T-helper 17 cell (primary cell): ENCODE measurements at regions not wholly inside any gene's neighbourhood (a gene's known extent, or its start where the extent isn't known, plus 50 kb on each side); places are given as distances from the start of the nearest gene placed in this dataset.

ENCODE experiments used
- ATAC-seq: fragments of 150-1000 bp; cut with Tn5 transposase; 2 replicates; pipeline ENCODE4 v1.10.0; 2021; ENCODE audit warnings: mild to moderate bottlenecking, moderate library complexity
- DNase-seq, 3 donors: peaks; one replicate each; pipeline versions ENCODE4 v3.0.0 to v3.0.0-alpha.2; 2020 to 2021
- H3K9me3 ChIP-seq: one replicate; pipeline ENCODE4 v1.7.0; 2013; ENCODE audit warnings: low read length, mild to moderate bottlenecking; ENCODE audit not compliant: control insufficient read depth, poor library complexity, severe bottlenecking
- H3K27ac Mint-ChIP-seq: one replicate; pipeline ENCODE4 v1.8.0; 2022; ENCODE audit warnings: mild to moderate bottlenecking, moderate library complexity, mixed read lengths
- H3K27me3 Mint-ChIP-seq: one replicate; pipeline ENCODE4 v1.8.0; 2022; ENCODE audit warnings: mixed read lengths
- H3K36me3 Mint-ChIP-seq: one replicate; pipeline ENCODE4 v1.8.0; 2022; ENCODE audit warnings: low read depth, mixed read lengths
- H3K4me1 Mint-ChIP-seq: one replicate; pipeline ENCODE4 v1.8.0; 2022; ENCODE audit warnings: mild to moderate bottlenecking, mixed read lengths
- H3K4me3 Mint-ChIP-seq: one replicate; pipeline ENCODE4 v1.8.0; 2022; ENCODE audit warnings: mild to moderate bottlenecking, moderate library complexity, mixed read lengths

- ATAC-seq: no peak
- DNase-seq: no peak
- Mint-ChIP-seq H3K36me3 (peaks cover 2% of the 10 kb centered on the region), H3K27ac (no peak overlapping the region), H3K4me1 (peaks cover 7% of the 10 kb centered on the region), H3K27me3 (peaks cover 14% of the 10 kb centered on the region), H3K4me3 (no peak overlapping the region)
- no peaks in the 10 kb centered on the region for H3K9me3 ChIP-seq
These were observed 94.6 kb upstream of the IQSEC1 start for GRCh38 chr3:13167829-13168228.

GRCh38 chr3:13167064-13167743 lies 94.0 kb upstream of the IQSEC1 start:
- Mint-ChIP-seq H3K4me3 (no peak overlapping the region), H3K36me3 (peaks cover 2% of the 10 kb centered on the region), H3K27me3 (peaks cover 15% of the 10 kb centered on the region), H3K27ac (no peak overlapping the region), H3K4me1 (peaks cover 8% of the 10 kb centered on the region)
- no peak for ATAC-seq
- no peak for DNase-seq
- no peaks in the 10 kb centered on the region for H3K9me3 ChIP-seq

- H3K27ac Mint-ChIP-seq: no peak overlapping the region
- no peaks in the 10 kb centered on the region for H3K9me3 ChIP-seq
- peaks cover 11% of the 10 kb centered on the region for H3K4me1 Mint-ChIP-seq
- H3K4me3 Mint-ChIP-seq: no peak overlapping the region
- DNase-seq (no peak), ATAC-seq (no peak)
- peaks cover 15% of the 10 kb centered on the region for H3K27me3 Mint-ChIP-seq
- peaks cover 2% of the 10 kb centered on the region for H3K36me3 Mint-ChIP-seq
These were observed 93.2 kb upstream of the IQSEC1 start for GRCh38 chr3:13166243-13167063.

- Mint-ChIP-seq H3K36me3 (peaks cover 2% of the 10 kb centered on the region), H3K4me1 (peaks cover 11% of the 10 kb centered on the region), H3K27ac (no peak overlapping the region), H3K4me3 (no peak overlapping the region), H3K27me3 (peaks cover 15% of the 10 kb centered on the region)
- ATAC-seq (no peak), DNase-seq (no peak)
- H3K9me3 ChIP-seq: no peaks in the 10 kb centered on the region
These were observed 92.3 kb upstream of the IQSEC1 start for GRCh38 chr3:13165576-13165975.

- Mint-ChIP-seq H3K4me1 (peaks cover 11% of the 10 kb centered on the region), H3K27me3 (peaks cover 15% of the 10 kb centered on the region), H3K36me3 (peaks cover 2% of the 10 kb centered on the region), H3K27ac (no peak overlapping the region), H3K4me3 (no peak overlapping the region)
- DNase-seq: no peak
- ATAC-seq: no peak
- no peaks in the 10 kb centered on the region for H3K9me3 ChIP-seq
These were observed 91.8 kb upstream of the IQSEC1 start for GRCh38 chr3:13164893-13165492.

DNA sequence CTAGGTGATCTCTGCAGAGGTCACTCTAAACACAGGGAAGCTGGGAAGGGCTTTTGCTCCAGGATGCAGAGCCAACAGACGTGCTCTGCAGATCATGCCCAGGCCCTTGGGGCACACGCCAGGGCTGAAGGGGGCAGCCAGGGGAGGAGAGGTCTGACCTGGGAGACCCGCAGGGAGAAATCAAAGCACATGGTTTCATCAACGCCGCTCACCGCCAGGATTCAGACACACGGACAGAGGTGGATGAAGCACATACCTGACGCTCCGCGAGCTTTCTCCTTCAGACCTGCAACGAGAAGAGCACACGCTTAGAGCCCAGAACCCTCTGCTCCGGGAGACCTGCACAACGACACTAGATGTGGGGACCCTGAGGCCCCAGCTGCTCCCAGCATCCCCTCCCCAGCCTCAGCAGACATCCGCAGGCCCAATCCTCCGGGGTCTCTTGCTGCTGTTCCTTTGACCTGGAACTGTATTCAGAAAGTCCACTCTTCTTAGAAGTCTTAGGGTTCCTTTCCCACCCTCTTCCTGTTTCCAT lies 90.7 kb upstream of the IQSEC1 start:
- ATAC-seq: no peak
- H3K4me1 Mint-ChIP-seq: peaks cover 11% of the 10 kb centered on the region

GRCh38 chr3:13162549-13163320 lies 89.5 kb upstream of the IQSEC1 start:
- ATAC-seq (no peak), DNase-seq (no peak)
- H3K9me3 ChIP-seq: no peaks in the 10 kb centered on the region
- Mint-ChIP-seq H3K27me3 (peaks cover 15% of the 10 kb centered on the region), H3K4me1 (peaks cover 8% of the 10 kb centered on the region), H3K27ac (no peak overlapping the region), H3K4me3 (no peak overlapping the region), H3K36me3 (peaks cover 2% of the 10 kb centered on the region)

More for the DNA sequence above, 90.7 kb upstream of the IQSEC1 start:
- no peaks in the 10 kb centered on the region for H3K9me3 ChIP-seq
- no peak for DNase-seq
- H3K27ac Mint-ChIP-seq: no peak overlapping the region
- peaks cover 15% of the 10 kb centered on the region for H3K27me3 Mint-ChIP-seq
- H3K36me3 Mint-ChIP-seq: peaks cover 2% of the 10 kb centered on the region
- H3K4me3 Mint-ChIP-seq: no peak overlapping the region

DNA sequence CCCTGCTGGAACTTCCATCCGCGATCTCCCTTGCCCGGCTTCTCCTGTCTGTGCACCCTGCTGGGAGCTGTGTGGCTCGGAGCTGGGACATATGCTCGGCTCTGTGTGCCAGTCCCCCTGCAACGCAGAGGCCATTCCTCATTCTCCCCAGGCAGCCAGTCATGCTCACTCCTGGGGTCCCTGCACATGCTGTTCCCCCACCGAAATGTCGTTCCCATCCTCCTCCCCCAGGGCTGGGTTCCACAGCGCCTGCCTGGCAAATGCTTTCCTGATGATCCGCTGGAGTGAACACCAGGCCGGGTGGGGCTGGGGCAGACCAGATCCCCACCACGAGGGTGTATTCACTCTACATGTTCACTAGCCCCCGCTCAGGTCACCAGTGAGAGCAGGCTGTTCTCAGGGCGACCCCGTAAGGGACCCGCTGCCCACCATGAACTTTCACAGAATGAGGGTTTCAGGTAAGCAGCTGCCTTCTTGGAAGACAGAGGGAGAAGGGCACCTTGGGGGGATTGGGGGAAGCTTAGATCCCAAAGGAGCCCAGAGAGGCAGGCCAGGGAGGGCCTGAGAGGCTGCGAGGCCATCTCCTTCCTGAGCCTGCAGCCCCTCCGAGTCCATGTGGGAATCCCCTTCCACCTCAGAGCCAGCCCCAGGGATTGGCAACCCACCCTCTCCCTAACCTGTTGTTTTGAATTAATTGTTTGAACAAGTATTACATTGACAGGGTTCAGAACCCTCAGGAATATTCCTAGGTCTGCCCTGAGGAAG lies 88.7 kb upstream of the IQSEC1 start:
- H3K4me1 Mint-ChIP-seq: peaks cover 8% of the 10 kb centered on the region
- H3K9me3 ChIP-seq: no peaks in the 10 kb centered on the region
- no peak overlapping the region for H3K27ac Mint-ChIP-seq
- no peak overlapping the region for H3K4me3 Mint-ChIP-seq
- peaks cover 2% of the 10 kb centered on the region for H3K36me3 Mint-ChIP-seq
- ATAC-seq: no peak
- DNase-seq: no peak
- H3K27me3 Mint-ChIP-seq: peaks cover 14% of the 10 kb centered on the region

GRCh38 chr3:13161021-13161759 lies 88.0 kb upstream of the IQSEC1 start:
- ATAC-seq: no peak

GRCh38 chr3:13160619-13161018 lies 87.4 kb upstream of the IQSEC1 start:
- H3K27ac Mint-ChIP-seq: no peak overlapping the region
- no peak for ATAC-seq
- no peak overlapping the region for H3K4me3 Mint-ChIP-seq
- no peak for DNase-seq
- peaks cover 8% of the 10 kb centered on the region for H3K4me1 Mint-ChIP-seq
- H3K9me3 ChIP-seq: no peaks in the 10 kb centered on the region
- peaks cover 3% of the 10 kb centered on the region for H3K36me3 Mint-ChIP-seq
- peaks cover 7% of the 10 kb centered on the region for H3K27me3 Mint-ChIP-seq

More at GRCh38 chr3:13161021-13161759, 88.0 kb upstream of the IQSEC1 start:
- H3K27me3 Mint-ChIP-seq: peaks cover 7% of the 10 kb centered on the region
- no peaks in the 10 kb centered on the region for H3K9me3 ChIP-seq
- H3K27ac Mint-ChIP-seq: no peak overlapping the region
- H3K4me3 Mint-ChIP-seq: no peak overlapping the region
- peaks cover 8% of the 10 kb centered on the region for H3K4me1 Mint-ChIP-seq
- no peak for DNase-seq
- peaks cover 2% of the 10 kb centered on the region for H3K36me3 Mint-ChIP-seq

GRCh38 chr3:13159890-13160289 lies 86.7 kb upstream of the IQSEC1 start:
- Mint-ChIP-seq H3K27me3 (peaks cover 7% of the 10 kb centered on the region), H3K4me3 (no peak overlapping the region), H3K27ac (no peak overlapping the region), H3K36me3 (peaks cover 3% of the 10 kb centered on the region), H3K4me1 (peaks cover 8% of the 10 kb centered on the region)
- no peak for DNase-seq
- no peak for ATAC-seq
- peaks cover 2% of the 10 kb centered on the region for H3K9me3 ChIP-seq

DNA sequence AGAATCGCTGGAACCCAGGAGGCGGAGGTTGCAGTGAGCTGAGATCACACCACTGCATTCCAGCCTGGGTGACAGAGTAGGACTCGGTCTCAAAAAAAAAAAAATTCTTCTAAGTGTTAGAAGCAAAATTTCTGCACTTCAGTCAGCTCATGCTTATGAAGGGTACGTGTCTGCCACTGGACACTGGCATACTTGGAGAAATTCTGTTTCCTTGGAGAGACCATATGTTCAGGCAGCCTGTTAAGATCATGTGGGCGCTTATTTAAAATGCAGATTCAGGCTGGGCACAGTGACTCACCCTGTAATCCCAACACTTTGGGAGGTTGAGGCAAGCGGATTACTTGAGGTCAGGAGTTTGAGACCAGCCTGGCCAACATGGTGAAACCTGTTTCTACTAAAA lies 85.6 kb upstream of the IQSEC1 start:
- Mint-ChIP-seq H3K27me3 (peaks cover 7% of the 10 kb centered on the region), H3K27ac (no peak overlapping the region), H3K36me3 (peaks cover 3% of the 10 kb centered on the region), H3K4me1 (peaks cover 8% of the 10 kb centered on the region), H3K4me3 (no peak overlapping the region)
- DNase-seq (no peak), ATAC-seq (no peak)
- peaks cover 2% of the 10 kb centered on the region for H3K9me3 ChIP-seq
